Astrocyte (in vitro differentiated cells and primary cell): ENCODE measurements at regions not wholly inside any gene's neighbourhood (a gene's known extent, or its start where the extent isn't known, plus 50 kb on each side); places are given as distances from the start of the nearest gene placed in this dataset.
"Not testable (repeated sequence)": the region's sequence is repeated elsewhere in the genome, so short reads cannot be mapped to it uniquely, and the experiment has no call there.

Experiments used
- DNase-seq: peaks from one replicate; pipeline ENCODE4 v3.0.0-alpha.2; 2010; ENCODE audit warnings: low read depth
- FAIRE-seq: peaks from 2 replicates; lab custom pipeline; 2011; peaks lifted over from hg19 to GRCh38; lab: Jason Lieb, UNC
- H2AFZ ChIP-seq: 2 replicates; pipeline ENCODE4 v1.6.0; 2012; ENCODE audit warnings: low read depth, low read length, inconsistent platforms
- H3K27ac ChIP-seq: 2 replicates; pipeline ENCODE4 v1.5.1; 2011; ENCODE audit warnings: low read depth, low read length, inconsistent platforms
- H3K27me3 ChIP-seq: 2 replicates; pipeline ENCODE4 v1.6.0; 2011; ENCODE audit warnings: low read length, inconsistent platforms; ENCODE audit not compliant: insufficient read depth
- H3K36me3 ChIP-seq: 2 replicates; pipeline ENCODE4 v1.5.1; 2011; ENCODE audit warnings: low read length, inconsistent platforms; ENCODE audit not compliant: insufficient read depth
- H3K4me1 ChIP-seq: 2 replicates; pipeline ENCODE4 v1.5.1; 2011; ENCODE audit warnings: low read length, inconsistent platforms; ENCODE audit not compliant: insufficient read depth
- H3K4me2 ChIP-seq: 2 replicates; pipeline ENCODE4 v1.6.0; 2012; ENCODE audit warnings: low read length, inconsistent platforms
- H3K4me3 ChIP-seq: 2 replicates; pipeline ENCODE4 v1.5.1; 2011; ENCODE audit warnings: low read depth, mild to moderate bottlenecking, low read length, inconsistent platforms; ENCODE audit not compliant: insufficient read depth
- H3K79me2 ChIP-seq: 2 replicates; pipeline ENCODE4 v1.6.0; 2012; ENCODE audit warnings: mild to moderate bottlenecking, low read length, inconsistent platforms; ENCODE audit not compliant: insufficient read depth
- H3K9ac ChIP-seq: 2 replicates; pipeline ENCODE4 v1.6.0; 2012; ENCODE audit warnings: mild to moderate bottlenecking, low read length, inconsistent platforms
- H3K9me3 ChIP-seq: 2 replicates; pipeline ENCODE4 v1.5.1; 2012; ENCODE audit warnings: low read depth, mild to moderate bottlenecking, low read length, inconsistent platforms; ENCODE audit not compliant: insufficient read depth
- H4K20me1 ChIP-seq: 2 replicates; pipeline ENCODE4 v1.6.0; 2012; ENCODE audit warnings: low read length, inconsistent platforms; ENCODE audit not compliant: insufficient read depth
- H3K27ac Mint-ChIP-seq: one replicate; pipeline ENCODE4 v1.8.0; 2021; ENCODE audit warnings: mild to moderate bottlenecking, mixed read lengths; ENCODE audit not compliant: unreplicated experiment
- H3K27me3 Mint-ChIP-seq: one replicate; pipeline ENCODE4 v1.8.0; 2021; ENCODE audit warnings: low read depth, mixed read lengths; ENCODE audit not compliant: unreplicated experiment
- H3K36me3 Mint-ChIP-seq: one replicate; pipeline ENCODE4 v1.8.0; 2021; ENCODE audit warnings: low read depth, mixed read lengths; ENCODE audit not compliant: unreplicated experiment
- H3K4me1 Mint-ChIP-seq: one replicate; pipeline ENCODE4 v1.8.0; 2021; ENCODE audit warnings: low read depth, mixed read lengths; ENCODE audit not compliant: unreplicated experiment
- H3K4me3 Mint-ChIP-seq: one replicate; pipeline ENCODE4 v1.8.0; 2021; ENCODE audit warnings: mild to moderate bottlenecking, moderate library complexity, mixed read lengths; ENCODE audit not compliant: unreplicated experiment
- H3K9me3 Mint-ChIP-seq: one replicate; pipeline ENCODE4 v1.8.0; 2021; ENCODE audit warnings: mild to moderate bottlenecking, mixed read lengths; ENCODE audit not compliant: unreplicated experiment
- CTCF ChIP-seq: IDR thresholded peaks from 2 replicates; pipeline ENCODE4 v1.5.1; 2011; ENCODE audit warnings: low read depth, mild to moderate bottlenecking, inconsistent platforms, low read length, moderate library complexity; ENCODE audit not compliant: insufficient read depth
- EZH2 ChIP-seq: IDR thresholded peaks from 2 replicates; pipeline ENCODE4 v1.6.1; 2012; ENCODE audit warnings: mild to moderate bottlenecking, low read length, inconsistent platforms; ENCODE audit not compliant: insufficient read depth

- Histone ChIP-seq H3K9me3 (peaks cover 3% of the 10 kb centered on the region), H3K36me3 (no peaks in the 10 kb centered on the region)
These were observed 83.4 kb upstream of the NUPR2 start for GRCh38 chr7:56199639-56200038.

GRCh38 chr7:56196195-56196594 lies 80.0 kb upstream of the NUPR2 start:
- not testable (repeated sequence) for H3K27me3 Mint-ChIP-seq, H3K4me1 Mint-ChIP-seq, H3K27ac Mint-ChIP-seq, H3K4me3 ChIP-seq, H3K79me2 ChIP-seq, H3K27ac ChIP-seq, H2AFZ ChIP-seq, FAIRE-seq, DNase-seq, H3K4me1 ChIP-seq, H4K20me1 ChIP-seq, H3K36me3 ChIP-seq, H3K4me3 Mint-ChIP-seq, H3K27me3 ChIP-seq, H3K9ac ChIP-seq, H3K9me3 ChIP-seq, H3K4me2 ChIP-seq, H3K36me3 Mint-ChIP-seq
- H3K9me3 Mint-ChIP-seq = peaks cover 15% of the 10 kb centered on the region

More at GRCh38 chr7:56199639-56200038, 83.4 kb upstream of the NUPR2 start:
- H3K4me2 ChIP-seq = no peak overlapping the region
- H4K20me1 ChIP-seq = no peaks in the 10 kb centered on the region
- H3K9ac ChIP-seq = no peak overlapping the region
- Mint-ChIP-seq H3K4me1 (no peaks in the 10 kb centered on the region), H3K27ac (no peak overlapping the region), H3K36me3 (no peaks in the 10 kb centered on the region), H3K27me3 (no peaks in the 10 kb centered on the region), H3K9me3 (peaks cover 3% of the 10 kb centered on the region), H3K4me3 (no peak overlapping the region)
- H3K27ac ChIP-seq = no peak overlapping the region
- TF ChIP-seq CTCF = no peak
- TF ChIP-seq EZH2 = no peak
- no peak overlapping the region for H3K4me3 ChIP-seq
- DNase-seq = no peak
- H3K4me1 ChIP-seq = no peaks in the 10 kb centered on the region
- no peaks in the 10 kb centered on the region for H3K79me2 ChIP-seq
- no peak for FAIRE-seq
- no peak overlapping the region for H2AFZ ChIP-seq
- H3K27me3 ChIP-seq = no peaks in the 10 kb centered on the region

GRCh38 chr7:56188823-56189346 lies 72.7 kb upstream of the NUPR2 start:
- H2AFZ ChIP-seq = no peak overlapping the region
- no peak for DNase-seq
- H3K27ac Mint-ChIP-seq = no peak overlapping the region

More at GRCh38 chr7:56188823-56189346, 72.7 kb upstream of the NUPR2 start:
- Histone ChIP-seq H3K4me3 (no peak overlapping the region), H4K20me1 (no peaks in the 10 kb centered on the region), H3K79me2 (no peaks in the 10 kb centered on the region), H3K36me3 (no peaks in the 10 kb centered on the region), H3K27ac (no peak overlapping the region), H3K27me3 (no peaks in the 10 kb centered on the region), H3K9me3 (peaks cover 5% of the 10 kb centered on the region), H3K4me1 (no peaks in the 10 kb centered on the region), H3K4me2 (no peak overlapping the region), H3K9ac (no peak overlapping the region)
- TF ChIP-seq CTCF (no peak), EZH2 (no peak)
- Mint-ChIP-seq H3K4me3 (no peak overlapping the region), H3K4me1 (no peaks in the 10 kb centered on the region), H3K36me3 (no peaks in the 10 kb centered on the region), H3K27me3 (no peaks in the 10 kb centered on the region), H3K9me3 (peaks cover 18% of the 10 kb centered on the region)
- FAIRE-seq = no peak
